Suprapubic skin (tissue), 4 donors: ENCODE measurements at regions not wholly inside any gene's neighbourhood (a gene's known extent, or its start where the extent isn't known, plus 50 kb on each side); places are given as distances from the start of the nearest gene placed in this dataset.

ENCODE experiments used
- DNase-seq, 2 donors: peaks; one replicate each; pipeline ENCODE4 v3.0.0-alpha.2; 2019; ENCODE audit warnings: low spot score in 2 of 2
- H3K27ac ChIP-seq: fragments of 200-600 bp; sonication (generic); one replicate; pipeline ENCODE4 v1.5.1; 2019
- H3K27me3 ChIP-seq: fragments of 200-600 bp; sonication (generic); one replicate; pipeline ENCODE4 v1.5.1; 2019
- H3K36me3 ChIP-seq: fragments of 200-600 bp; sonication (generic); one replicate; pipeline ENCODE4 v1.5.1; 2019
- H3K4me1 ChIP-seq: fragments of 200-600 bp; sonication (generic); one replicate; pipeline ENCODE4 v1.5.1; 2019
- H3K4me3 ChIP-seq: fragments of 200-600 bp; sonication (generic); one replicate; pipeline ENCODE4 v1.5.1; 2019; ENCODE audit warnings: mild to moderate bottlenecking
- H3K9me3 ChIP-seq: fragments of 200-600 bp; sonication (generic); one replicate; pipeline ENCODE4 v1.5.1; 2019
- EP300 ChIP-seq: sonication (generic); formaldehyde crosslinking; IDR thresholded peaks from one replicate; pipeline ENCODE4 v1.6.1; 2017; ENCODE audit warnings: antibody characterized with exemption
- POLR2A ChIP-seq, 2 donors: fragments of 450-650 bp; IDR thresholded peaks; one replicate each; pipeline ENCODE4 v1.6.1; 2017; ENCODE audit warnings: antibody characterized with exemption in 2 of 2, mild to moderate bottlenecking in 2 of 2, moderate library complexity in 2 of 2
- POLR2AphosphoS5 ChIP-seq, 3 donors: sonication (generic); formaldehyde crosslinking; IDR thresholded peaks; one replicate each; pipeline ENCODE4 v1.6.1; 2017; ENCODE audit warnings: antibody characterized with exemption in 3 of 3
- WGBS: methylation state at CpG from one replicate; pipeline ENCODE4 v1.1.5; 2018; 5-methylcytosine and 5-hydroxymethylcytosine counted together
- TF ChIP-seq, protein P1 (sequence below), 2 donors: fragments of 200-600 bp in 1 of 2; fragments of 450-650 bp in 1 of 2; sonication (generic) in 1 of 2; IDR thresholded peaks; one replicate each; pipeline ENCODE4 v1.5.1; 2016 to 2019; ENCODE audit warnings: antibody characterized with exemption in 2 of 2, mild to moderate bottlenecking in 1 of 2, moderate library complexity in 1 of 2

DNA sequence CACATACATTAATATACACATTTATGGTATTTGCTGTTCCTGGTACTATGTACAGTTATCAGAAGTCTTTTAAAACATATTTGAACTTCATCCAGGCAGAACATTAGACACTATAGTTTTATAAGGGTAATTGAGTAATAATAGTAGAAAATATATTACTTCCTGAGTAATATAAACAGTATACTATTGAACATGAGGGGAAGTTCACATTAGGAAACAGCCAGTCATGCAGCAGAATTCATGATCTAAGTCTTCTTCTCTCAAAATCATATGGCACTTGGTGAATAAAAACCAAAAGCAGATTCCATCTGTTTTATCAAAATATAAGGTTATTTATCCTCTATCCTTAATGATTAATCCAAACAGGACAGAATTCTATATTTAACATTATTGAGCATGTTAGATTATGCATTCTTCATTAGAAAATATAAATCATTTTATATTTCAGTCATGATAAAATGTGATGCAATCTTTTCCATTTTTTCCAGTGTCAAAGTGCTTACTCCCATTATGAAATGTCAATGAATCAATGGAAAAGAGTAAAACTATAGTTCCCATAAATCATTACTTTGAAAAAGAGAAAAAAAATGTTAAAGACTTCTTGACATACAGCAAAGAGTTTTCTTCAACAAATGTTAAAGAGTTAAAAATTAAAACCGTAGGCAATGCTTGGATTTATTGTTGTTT lies 584.3 kb upstream of the TUSC1 start:
- no peaks in the 10 kb centered on the region for H3K4me1 ChIP-seq
- no peak for DNase-seq
- H3K9me3 ChIP-seq, result no peaks in the 10 kb centered on the region
- no peaks in the 10 kb centered on the region for H3K36me3 ChIP-seq
- no peak for TF ChIP-seq POLR2A (IDR thresholded peaks at IDR 0.05)
- no peak for TF ChIP-seq EP300
- TF ChIP-seq, protein P1, sequence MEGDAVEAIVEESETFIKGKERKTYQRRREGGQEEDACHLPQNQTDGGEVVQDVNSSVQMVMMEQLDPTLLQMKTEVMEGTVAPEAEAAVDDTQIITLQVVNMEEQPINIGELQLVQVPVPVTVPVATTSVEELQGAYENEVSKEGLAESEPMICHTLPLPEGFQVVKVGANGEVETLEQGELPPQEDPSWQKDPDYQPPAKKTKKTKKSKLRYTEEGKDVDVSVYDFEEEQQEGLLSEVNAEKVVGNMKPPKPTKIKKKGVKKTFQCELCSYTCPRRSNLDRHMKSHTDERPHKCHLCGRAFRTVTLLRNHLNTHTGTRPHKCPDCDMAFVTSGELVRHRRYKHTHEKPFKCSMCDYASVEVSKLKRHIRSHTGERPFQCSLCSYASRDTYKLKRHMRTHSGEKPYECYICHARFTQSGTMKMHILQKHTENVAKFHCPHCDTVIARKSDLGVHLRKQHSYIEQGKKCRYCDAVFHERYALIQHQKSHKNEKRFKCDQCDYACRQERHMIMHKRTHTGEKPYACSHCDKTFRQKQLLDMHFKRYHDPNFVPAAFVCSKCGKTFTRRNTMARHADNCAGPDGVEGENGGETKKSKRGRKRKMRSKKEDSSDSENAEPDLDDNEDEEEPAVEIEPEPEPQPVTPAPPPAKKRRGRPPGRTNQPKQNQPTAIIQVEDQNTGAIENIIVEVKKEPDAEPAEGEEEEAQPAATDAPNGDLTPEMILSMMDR (IDR thresholded peaks at IDR 0.05), result no peak
- TF ChIP-seq POLR2AphosphoS5 (IDR thresholded peaks at IDR 0.05), result no peak
- H3K27me3 ChIP-seq, result no peaks in the 10 kb centered on the region
- whole genome bisulfite sequencing, result 82% methylated on average over 1 of the region's 1 CpG
- H3K4me3 ChIP-seq, result no peak overlapping the region
- H3K27ac ChIP-seq, result no peak overlapping the region

DNA sequence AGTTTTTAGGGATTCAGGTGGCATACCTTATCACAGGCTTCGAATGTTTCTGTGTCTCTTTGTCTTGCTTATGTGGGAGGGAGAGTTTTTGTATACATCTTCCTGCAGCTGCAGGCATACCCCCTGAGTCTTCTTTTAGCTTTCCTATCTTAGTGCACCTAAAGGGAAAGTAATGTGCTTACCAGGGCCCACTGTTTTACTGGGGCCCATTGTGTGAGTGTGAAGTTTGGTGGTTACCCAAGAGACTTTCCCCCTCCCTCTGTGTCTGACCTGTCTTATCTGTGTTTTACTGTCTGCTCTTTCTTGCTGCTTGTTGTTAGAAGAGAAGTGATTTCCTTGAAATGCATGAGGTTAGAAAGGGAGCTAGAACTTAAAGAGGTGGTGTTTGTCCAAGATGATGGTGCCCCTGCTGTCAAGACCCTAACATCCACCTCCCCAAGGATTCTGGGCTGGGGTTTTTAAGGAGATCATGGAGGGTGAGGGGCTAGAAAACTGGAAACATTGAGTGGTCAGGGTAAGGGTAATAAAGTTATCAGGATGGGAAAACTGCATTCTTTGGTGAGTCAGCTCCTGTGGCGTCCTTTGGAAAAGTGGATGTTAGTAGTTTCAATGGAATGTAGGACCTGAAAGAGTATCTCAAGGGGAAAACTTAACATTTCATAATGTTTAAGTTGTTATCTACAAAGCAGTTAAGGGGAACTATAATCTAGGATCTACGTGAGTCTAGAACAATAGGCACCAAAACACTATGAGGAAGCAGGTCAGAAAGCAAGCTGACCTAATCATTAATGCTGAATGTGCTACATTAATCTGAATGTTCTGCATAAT lies 583.5 kb upstream of the TUSC1 start:
- TF ChIP-seq, protein P1 (IDR thresholded peaks at IDR 0.05), result no peak
- TF ChIP-seq POLR2A (IDR thresholded peaks at IDR 0.05) (no peak), POLR2AphosphoS5 (IDR thresholded peaks at IDR 0.05) (no peak), EP300 (no peak)
- Histone ChIP-seq H3K9me3 (no peaks in the 10 kb centered on the region), H3K4me1 (no peaks in the 10 kb centered on the region), H3K4me3 (no peak overlapping the region), H3K27ac (no peak overlapping the region), H3K27me3 (no peaks in the 10 kb centered on the region), H3K36me3 (no peaks in the 10 kb centered on the region)
- DNase-seq, result no peak
- 77% methylated on average over 3 of the region's 3 CpGs for WGBS

DNA sequence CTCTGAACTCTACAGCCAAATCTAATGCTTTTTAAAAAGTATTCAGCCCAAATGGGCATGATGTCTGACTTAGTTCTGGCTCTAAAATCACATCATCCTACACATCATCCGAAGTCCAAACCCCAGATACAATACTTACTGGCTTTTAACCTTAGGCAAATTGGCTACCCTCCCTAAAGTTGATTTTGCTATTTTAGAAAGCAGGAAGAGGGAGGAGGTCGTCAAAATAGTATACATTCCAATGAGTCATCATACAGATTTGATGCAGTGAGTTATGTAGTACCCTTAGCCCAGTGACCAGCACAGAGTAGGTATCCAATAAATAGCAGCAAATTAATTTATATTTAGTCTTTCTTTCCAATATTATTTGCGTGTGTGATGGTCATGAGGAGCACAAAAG lies 582.0 kb upstream of the TUSC1 start:
- H3K36me3 ChIP-seq, result no peaks in the 10 kb centered on the region
- no peaks in the 10 kb centered on the region for H3K4me1 ChIP-seq
- no peak overlapping the region for H3K4me3 ChIP-seq
- TF ChIP-seq POLR2A (IDR thresholded peaks at IDR 0.05) (no peak), POLR2AphosphoS5 (IDR thresholded peaks at IDR 0.05) (no peak), EP300 (no peak)
- TF ChIP-seq, protein P1 (IDR thresholded peaks at IDR 0.05), result no peak
- H3K27me3 ChIP-seq, result no peaks in the 10 kb centered on the region
- no peaks in the 10 kb centered on the region for H3K9me3 ChIP-seq
- no peak overlapping the region for H3K27ac ChIP-seq
- DNase-seq, result no peak
- WGBS, result 50% methylated on average over 3 of the region's 3 CpGs

DNA sequence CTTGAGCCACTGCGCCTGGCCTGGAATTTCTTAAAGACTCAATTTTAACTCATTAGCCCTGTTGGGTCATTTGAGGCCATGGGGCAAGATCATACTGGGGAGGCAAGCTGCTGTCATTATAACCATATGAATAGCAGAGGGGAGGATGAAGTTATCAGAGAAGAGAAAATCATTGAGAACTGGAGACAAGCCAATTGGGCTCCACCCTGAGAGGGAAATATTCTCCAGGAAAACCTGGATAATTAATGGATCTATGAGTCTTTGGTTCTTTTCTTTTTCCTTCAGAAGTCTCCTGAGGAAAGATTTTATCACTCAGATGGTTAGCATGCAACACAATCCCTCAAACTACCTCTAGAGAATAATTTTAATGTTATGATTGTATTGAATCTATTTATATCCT lies 569.6 kb upstream of the TUSC1 start:
- Histone ChIP-seq H3K27me3 (no peaks in the 10 kb centered on the region), H3K4me1 (no peaks in the 10 kb centered on the region), H3K27ac (no peak overlapping the region), H3K4me3 (no peak overlapping the region), H3K9me3 (no peaks in the 10 kb centered on the region), H3K36me3 (no peaks in the 10 kb centered on the region)
- WGBS, result 53% methylated on average over 1 of the region's 1 CpG
- DNase-seq, result no peak
- TF ChIP-seq EP300 (no peak), POLR2AphosphoS5 (IDR thresholded peaks at IDR 0.05) (no peak), POLR2A (IDR thresholded peaks at IDR 0.05) (no peak)
- TF ChIP-seq, protein P1 (IDR thresholded peaks at IDR 0.05), result no peak
